Calu3 (cell line): ENCODE measurements at regions not wholly inside any gene's neighbourhood (a gene's known extent, or its start where the extent isn't known, plus 50 kb on each side); places are given as distances from the start of the nearest gene placed in this dataset.

Source experiments
- BruUV-seq: library from RNA; stranded (reverse); fragments of 400-500 nt; replicated peaks from 2 replicates; lab custom pipeline; 2021; lab: Mats Ljungman, UMichigan
- CTCF ChIA-PET: fragments of 300-600 bp; sonication (Branson Sonifier 250); formaldehyde crosslinking; loops from one replicate; lab custom pipeline; 2022; ENCODE audit warnings: antibody characterized with exemption; lab: Charles Lee
- DNase-seq: peaks from one replicate; pipeline ENCODE4 v3.0.0; 2022
- H3K27ac Mint-ChIP-seq: one replicate; pipeline ENCODE4 v1.8.0; 2022; ENCODE audit warnings: mixed read lengths; ENCODE audit not compliant: unreplicated experiment
- H3K27me3 Mint-ChIP-seq: one replicate; pipeline ENCODE4 v1.8.0; 2022; ENCODE audit warnings: mixed read lengths; ENCODE audit not compliant: unreplicated experiment
- H3K36me3 Mint-ChIP-seq: one replicate; pipeline ENCODE4 v1.8.0; 2022; ENCODE audit warnings: mild to moderate bottlenecking, moderate library complexity, mixed read lengths; ENCODE audit not compliant: insufficient read depth, unreplicated experiment
- H3K4me1 Mint-ChIP-seq: one replicate; pipeline ENCODE4 v1.8.0; 2022; ENCODE audit warnings: mild to moderate bottlenecking, low read depth, mixed read lengths; ENCODE audit not compliant: unreplicated experiment
- H3K4me3 Mint-ChIP-seq: one replicate; pipeline ENCODE4 v1.8.0; 2022; ENCODE audit warnings: mild to moderate bottlenecking, low read depth, moderate library complexity, mixed read lengths; ENCODE audit not compliant: unreplicated experiment
- H3K9me3 Mint-ChIP-seq: one replicate; pipeline ENCODE4 v1.8.0; 2022; ENCODE audit warnings: low read depth, mixed read lengths; ENCODE audit not compliant: unreplicated experiment
- intact Hi-C: fragments of 100-400 bp; cut with micrococcal nuclease; formaldehyde crosslinking; loops from one replicate; pipeline ENCODE4 v1.10.0; 2022; ENCODE audit not compliant: unreplicated experiment
- TF ChIP-seq, protein P1 (sequence below): fragments of 200-600 bp; IDR thresholded peaks from one replicate; pipeline ENCODE4 v1.8.0; 2022; ENCODE audit warnings: antibody characterized with exemption; ENCODE audit not compliant: unreplicated experiment

DNA sequence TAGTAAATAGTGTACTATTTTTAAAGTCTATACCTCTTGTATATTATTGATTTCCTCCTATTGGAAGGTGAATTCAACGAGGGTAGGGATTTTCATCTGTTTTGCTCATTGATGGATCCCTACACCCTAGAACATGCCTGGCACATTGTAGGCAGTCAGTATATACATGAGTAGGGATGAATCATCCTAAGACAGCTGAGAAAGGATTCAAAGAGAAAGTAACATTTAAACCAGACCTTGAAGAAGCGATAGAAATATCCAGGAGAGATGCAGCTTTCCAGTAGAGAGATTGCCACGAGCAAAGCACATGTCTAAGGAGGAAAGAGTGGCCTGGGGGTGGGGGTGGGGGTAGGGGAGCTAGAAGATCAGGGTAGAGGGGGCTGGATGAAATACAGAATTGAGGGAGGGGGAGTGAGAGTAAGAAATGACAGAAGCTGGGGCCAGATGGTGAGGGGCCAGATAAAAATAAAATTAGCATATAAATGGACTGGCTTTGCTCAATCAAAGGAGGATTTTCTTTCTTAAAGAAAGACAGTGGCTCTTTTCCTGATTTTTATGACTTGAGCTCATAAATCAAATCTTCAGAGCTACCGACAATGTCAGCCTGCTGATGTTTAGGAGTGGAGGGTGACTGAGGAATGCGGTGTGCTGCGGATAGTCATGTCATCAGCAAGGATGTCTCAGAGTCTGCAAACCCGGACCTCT lies 168.2 kb downstream of the SAMD5 start:
- BruUV-seq, result no TSS peak
- Mint-ChIP-seq H3K27ac (no peak overlapping the region), H3K4me1 (no peaks in the 10 kb centered on the region), H3K4me3 (no peak overlapping the region), H3K27me3 (no peaks in the 10 kb centered on the region), H3K36me3 (no peaks in the 10 kb centered on the region), H3K9me3 (no peaks in the 10 kb centered on the region)
- CTCF ChIA-PET, result no interaction called here
- TF ChIP-seq, protein P1, sequence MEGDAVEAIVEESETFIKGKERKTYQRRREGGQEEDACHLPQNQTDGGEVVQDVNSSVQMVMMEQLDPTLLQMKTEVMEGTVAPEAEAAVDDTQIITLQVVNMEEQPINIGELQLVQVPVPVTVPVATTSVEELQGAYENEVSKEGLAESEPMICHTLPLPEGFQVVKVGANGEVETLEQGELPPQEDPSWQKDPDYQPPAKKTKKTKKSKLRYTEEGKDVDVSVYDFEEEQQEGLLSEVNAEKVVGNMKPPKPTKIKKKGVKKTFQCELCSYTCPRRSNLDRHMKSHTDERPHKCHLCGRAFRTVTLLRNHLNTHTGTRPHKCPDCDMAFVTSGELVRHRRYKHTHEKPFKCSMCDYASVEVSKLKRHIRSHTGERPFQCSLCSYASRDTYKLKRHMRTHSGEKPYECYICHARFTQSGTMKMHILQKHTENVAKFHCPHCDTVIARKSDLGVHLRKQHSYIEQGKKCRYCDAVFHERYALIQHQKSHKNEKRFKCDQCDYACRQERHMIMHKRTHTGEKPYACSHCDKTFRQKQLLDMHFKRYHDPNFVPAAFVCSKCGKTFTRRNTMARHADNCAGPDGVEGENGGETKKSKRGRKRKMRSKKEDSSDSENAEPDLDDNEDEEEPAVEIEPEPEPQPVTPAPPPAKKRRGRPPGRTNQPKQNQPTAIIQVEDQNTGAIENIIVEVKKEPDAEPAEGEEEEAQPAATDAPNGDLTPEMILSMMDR, result no peak
- no peak for DNase-seq
- intact Hi-C loops, result no loop called here

DNA sequence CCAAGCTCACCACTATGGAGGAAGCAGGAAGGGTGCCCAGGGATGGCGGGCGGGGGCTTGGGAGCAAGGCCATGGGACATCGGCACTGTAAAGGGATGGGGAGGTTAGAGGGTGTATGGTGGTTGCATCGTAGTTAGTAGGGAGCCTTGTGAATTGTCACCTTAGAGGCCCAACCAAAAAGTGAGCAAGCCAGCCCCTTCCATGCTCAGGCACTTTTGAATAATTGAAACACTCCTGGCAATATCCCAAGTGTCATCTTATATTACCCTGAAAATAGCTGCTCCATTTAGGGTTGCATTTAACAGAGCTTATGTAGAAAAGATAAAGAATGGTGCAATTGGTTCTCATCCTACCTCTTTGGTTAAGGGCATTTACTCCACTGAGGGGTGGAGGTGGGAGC lies 169.2 kb downstream of the SAMD5 start:
- Mint-ChIP-seq H3K4me1 (no peaks in the 10 kb centered on the region), H3K36me3 (no peaks in the 10 kb centered on the region), H3K9me3 (no peaks in the 10 kb centered on the region), H3K27ac (no peak overlapping the region), H3K4me3 (no peak overlapping the region), H3K27me3 (no peaks in the 10 kb centered on the region)
- CTCF ChIA-PET, result no interaction called here
- DNase-seq, result no peak
- BruUV-seq, result no TSS peak
- intact Hi-C loops, result no loop called here
- TF ChIP-seq, protein P1, result no peak

DNA sequence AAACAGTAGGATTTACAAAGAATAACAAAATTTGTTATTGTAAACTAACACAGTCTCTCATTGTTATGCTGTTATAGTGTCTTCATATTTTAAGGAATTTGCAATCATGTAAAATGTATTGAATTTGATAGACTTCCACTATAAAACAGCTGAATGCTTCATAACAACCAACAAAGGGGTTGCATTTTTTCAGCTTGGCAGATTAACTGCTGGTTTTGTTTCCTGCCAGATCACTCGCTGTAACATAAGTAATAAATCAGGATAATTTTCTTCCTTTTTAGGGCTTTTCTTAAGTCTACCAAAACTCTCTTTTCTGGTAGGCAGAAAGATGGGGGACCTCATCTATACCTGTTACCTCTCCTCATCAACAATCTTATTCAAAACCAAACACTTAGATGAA lies 169.8 kb downstream of the SAMD5 start:
- intact Hi-C loops, result no loop called here
- DNase-seq, result no peak
- TF ChIP-seq, protein P1, result no peak
- Mint-ChIP-seq H3K9me3 (no peaks in the 10 kb centered on the region), H3K36me3 (no peaks in the 10 kb centered on the region), H3K4me1 (no peaks in the 10 kb centered on the region), H3K4me3 (no peak overlapping the region), H3K27me3 (no peaks in the 10 kb centered on the region), H3K27ac (no peak overlapping the region)
- no TSS peak for BruUV-seq
- CTCF ChIA-PET, result no interaction called here

DNA sequence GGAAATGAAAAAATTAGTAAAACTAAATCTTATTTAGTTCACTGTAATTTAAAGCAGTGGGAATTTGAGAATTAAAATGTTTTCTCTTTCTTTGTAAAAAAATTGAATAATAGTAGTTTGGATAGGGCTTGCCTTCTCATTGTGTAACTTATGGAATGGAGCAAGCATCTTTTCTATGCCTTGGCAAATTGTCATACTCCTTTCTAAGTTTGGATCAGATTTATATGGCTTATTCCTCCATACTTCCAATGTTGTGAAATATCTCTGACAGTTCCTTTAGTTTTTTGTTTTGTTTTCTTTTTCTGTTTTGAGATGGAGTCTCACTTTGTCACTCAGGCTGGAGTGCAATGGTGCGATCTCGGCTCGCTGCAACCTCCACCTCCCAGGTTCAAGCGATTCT lies 176.4 kb downstream of the SAMD5 start:
- no TSS peak for BruUV-seq
- CTCF ChIA-PET, result no interaction called here
- TF ChIP-seq, protein P1, result no peak
- Mint-ChIP-seq H3K27ac (no peak overlapping the region), H3K9me3 (no peaks in the 10 kb centered on the region), H3K27me3 (no peaks in the 10 kb centered on the region), H3K36me3 (no peaks in the 10 kb centered on the region), H3K4me1 (no peaks in the 10 kb centered on the region), H3K4me3 (no peak overlapping the region)
- no peak for DNase-seq
- intact Hi-C loops, result no loop called here
